ENCODE measurements at regions not wholly inside any gene's neighbourhood (a gene's known extent, or its start where the extent isn't known, plus 50 kb on each side); places are given as distances from the start of the nearest gene placed in this dataset.

- Mint-ChIP-seq H3K27ac (ENCODE audit: unreplicated experiment) (no peak overlapping the region), H3K9me3 (ENCODE audit: low read depth) (no peaks in the 10 kb centered on the region)
These were observed 178.6 kb downstream of the SATB1 start for GRCh38 chr3:18246336-18247060.

GRCh38 chr3:18245721-18246120 is 179.4 kb downstream of the SATB1 start:
- no peak for DNase-seq (ENCODE audit: low spot score)
- no peak for TF ChIP-seq CTCF (IDR thresholded peaks at IDR 0.05)
- Mint-ChIP-seq H3K4me3 (ENCODE audit: unreplicated experiment) (no peak overlapping the region), H3K27ac (ENCODE audit: unreplicated experiment) (no peak overlapping the region), H3K27me3 (ENCODE audit: low read depth) (no peaks in the 10 kb centered on the region), H3K4me1 (ENCODE audit: low read depth) (no peaks in the 10 kb centered on the region), H3K36me3 (ENCODE audit: low read depth) (no peaks in the 10 kb centered on the region), H3K9me3 (ENCODE audit: low read depth) (no peaks in the 10 kb centered on the region)

More at GRCh38 chr3:18246336-18247060, 178.6 kb downstream of the SATB1 start:
- DNase-seq (ENCODE audit: low spot score): no peak
- no peak for TF ChIP-seq CTCF (IDR thresholded peaks at IDR 0.05)
- Mint-ChIP-seq H3K27me3 (ENCODE audit: low read depth) (no peaks in the 10 kb centered on the region), H3K4me3 (ENCODE audit: unreplicated experiment) (no peak overlapping the region), H3K4me1 (ENCODE audit: low read depth) (no peaks in the 10 kb centered on the region), H3K36me3 (ENCODE audit: low read depth) (no peaks in the 10 kb centered on the region)

GRCh38 chr3:18241837-18242236 is 183.3 kb downstream of the SATB1 start:
- no peak for TF ChIP-seq CTCF (IDR thresholded peaks at IDR 0.05)
- Mint-ChIP-seq H3K36me3 (ENCODE audit: low read depth) (no peaks in the 10 kb centered on the region), H3K27ac (ENCODE audit: unreplicated experiment) (no peak overlapping the region), H3K9me3 (ENCODE audit: low read depth) (no peaks in the 10 kb centered on the region), H3K4me3 (ENCODE audit: unreplicated experiment) (no peak overlapping the region), H3K4me1 (ENCODE audit: low read depth) (peaks cover 13% of the 10 kb centered on the region), H3K27me3 (ENCODE audit: low read depth) (no peaks in the 10 kb centered on the region)
- no peak for DNase-seq (ENCODE audit: low spot score)

- Mint-ChIP-seq H3K4me1 (ENCODE audit: low read depth) (peaks cover 13% of the 10 kb centered on the region), H3K9me3 (ENCODE audit: low read depth) (no peaks in the 10 kb centered on the region), H3K27me3 (ENCODE audit: low read depth) (no peaks in the 10 kb centered on the region), H3K27ac (ENCODE audit: unreplicated experiment) (no peak overlapping the region), H3K4me3 (ENCODE audit: unreplicated experiment) (no peak overlapping the region), H3K36me3 (ENCODE audit: low read depth) (no peaks in the 10 kb centered on the region)
- DNase-seq (ENCODE audit: low spot score): no peak
- no peak for TF ChIP-seq CTCF (IDR thresholded peaks at IDR 0.05)
These were observed 185.5 kb downstream of the SATB1 start for GRCh38 chr3:18239674-18240073.

GRCh38 chr3:18238746-18239331 is 186.3 kb downstream of the SATB1 start:
- no peaks in the 10 kb centered on the region for H3K9me3 Mint-ChIP-seq (ENCODE audit: low read depth)
- peaks cover 13% of the 10 kb centered on the region for H3K4me1 Mint-ChIP-seq (ENCODE audit: low read depth)
- H3K36me3 Mint-ChIP-seq (ENCODE audit: low read depth): no peaks in the 10 kb centered on the region
- no peak for TF ChIP-seq CTCF (IDR thresholded peaks at IDR 0.05)
- DNase-seq (ENCODE audit: low spot score): no peak
- no peak overlapping the region for H3K27ac Mint-ChIP-seq (ENCODE audit: unreplicated experiment)
- no peak overlapping the region for H3K4me3 Mint-ChIP-seq (ENCODE audit: unreplicated experiment)
- no peaks in the 10 kb centered on the region for H3K27me3 Mint-ChIP-seq (ENCODE audit: low read depth)

Data from chondrocyte (in vitro differentiated cells).